GM12878 (cell line): ENCODE measurements at regions not wholly inside any gene's neighbourhood (a gene's known extent, or its start where the extent isn't known, plus 50 kb on each side); places are given as distances from the start of the nearest gene placed in this dataset.
"Not testable (repeated sequence)": the region's sequence is repeated elsewhere in the genome, so short reads cannot be mapped to it uniquely, and the experiment has no call there.

ENCODE experiments used
- ATAC-seq: fragments of 200-7000 bp; cut with Tn5 transposase; 3 replicates; pipeline ENCODE4 v1.9.1; 2020; ENCODE audit warnings: mild to moderate bottlenecking, moderate library complexity
- BruUV-seq: library from RNA; stranded (reverse); fragments of 400-500 nt; replicated peaks from 2 replicates; lab custom pipeline; 2021; lab: Mats Ljungman, UMichigan
- CTCF ChIA-PET: fragments of 300-600 bp; sonication (Branson Sonifier 250); formaldehyde crosslinking; extraction: SDS; loops from one replicate; lab custom pipeline; 2021; ENCODE audit warnings: inconsistent platforms; lab: Yijun Ruan, JAX
- POLR2A ChIA-PET: fragments of 350-600 bp; formaldehyde crosslinking; extraction: SDS; loops from one replicate; lab custom pipeline; 2021; ENCODE audit warnings: inconsistent platforms; lab: Charles Lee
- RAD21 ChIA-PET: fragments of 300-600 bp; sonication (Branson Sonifier 250); formaldehyde crosslinking; loops from one replicate; lab custom pipeline; 2023; ENCODE audit warnings: antibody characterized with exemption; ENCODE audit not compliant: unreplicated experiment; lab: Charles Lee
- SMC1A ChIA-PET: fragments of 300-600 bp; sonication (Branson Sonifier 250); formaldehyde crosslinking; loops from one replicate; lab custom pipeline; 2023; ENCODE audit not compliant: unreplicated experiment, uncharacterized antibody; lab: Charles Lee
- DNase-seq: peaks from one replicate; pipeline ENCODE4 v3.0.0-alpha.2; 2011; ENCODE audit warnings: low read depth, low spot score
- FAIRE-seq: peaks from 3 replicates; lab custom pipeline; 2011; peaks lifted over from hg19 to GRCh38; lab: Jason Lieb, UNC
- H2AFZ ChIP-seq: 2 replicates; pipeline ENCODE4 v1.6.0; 2011; ENCODE audit warnings: low read depth, low read length, control low read depth; ENCODE audit not compliant: control insufficient read depth
- H3K27ac ChIP-seq: 2 replicates; pipeline ENCODE4 v1.5.1; 2011; ENCODE audit warnings: control low read depth; ENCODE audit not compliant: control insufficient read depth, insufficient read depth
- H3K27me3 ChIP-seq, 2 experiments: replicated peaks in 1 of 2; 2 replicates each; pipeline versions ENCODE4 v1.6.0 to v1.6.1; 2011; ENCODE audit warnings: low read length in 1 of 2; ENCODE audit not compliant: control insufficient read depth in 2 of 2, insufficient read depth in 2 of 2
- H3K36me3 ChIP-seq, 2 experiments: 2 replicates each; pipeline ENCODE4 v1.5.1; 2011; ENCODE audit warnings: low read length in 1 of 2; ENCODE audit not compliant: control insufficient read depth in 2 of 2, insufficient read depth in 2 of 2
- H3K4me1 ChIP-seq: 2 replicates; pipeline ENCODE4 v1.6.1; 2011; ENCODE audit warnings: mild to moderate bottlenecking, low read length, moderate library complexity, mixed read lengths; ENCODE audit not compliant: control insufficient read depth, insufficient read depth
- H3K4me2 ChIP-seq: 2 replicates; pipeline ENCODE4 v1.6.0; 2011; ENCODE audit warnings: control low read depth; ENCODE audit not compliant: control insufficient read depth, insufficient read depth
- H3K4me3 ChIP-seq: fragments of 200-600 bp; sonication (generic); 2 replicates; pipeline ENCODE4 v1.5.1; 2016
- H3K79me2 ChIP-seq: 2 replicates; pipeline ENCODE4 v1.6.0; 2011; ENCODE audit warnings: low read length; ENCODE audit not compliant: control insufficient read depth, insufficient read depth
- H3K9ac ChIP-seq: 2 replicates; pipeline ENCODE4 v1.8.0; 2011; ENCODE audit warnings: low read length, control low read depth, mixed read lengths; ENCODE audit not compliant: control insufficient read depth, insufficient read depth
- H3K9me3 ChIP-seq: replicated peaks from 3 replicates; pipeline ENCODE4 v1.5.1; 2011; ENCODE audit warnings: mild to moderate bottlenecking, low read length; ENCODE audit not compliant: control insufficient read depth, insufficient read depth
- H4K20me1 ChIP-seq: 2 replicates; pipeline ENCODE4 v1.6.0; 2011; ENCODE audit not compliant: control insufficient read depth, insufficient read depth
- WGBS: methylation state at CpG from one replicate; pipeline ENCODE4 v1.1.6; 2016; ENCODE audit warnings: low lambda C conversion rate; ENCODE audit not compliant: insufficient replicate concordance, insufficient coverage; ENCODE audit errors: missing lambda C conversion rate; 5-methylcytosine and 5-hydroxymethylcytosine counted together
- in situ Hi-C: fragments of 300-500 bp; cut with MboI; formaldehyde crosslinking; loops from 9 replicates; pipeline ENCODE4 v1.14.3; 2018; ENCODE audit warnings: mixed read lengths
- intact Hi-C: fragments of 100-400 bp; cut with micrococcal nuclease; formaldehyde crosslinking; loops from one replicate; pipeline ENCODE4 v1.14.2; 2022; ENCODE audit not compliant: unreplicated experiment

- H3K4me1 ChIP-seq, H3K27me3 ChIP-seq, H3K27ac ChIP-seq, ATAC-seq, H2AFZ ChIP-seq, H4K20me1 ChIP-seq, H3K79me2 ChIP-seq, H3K9me3 ChIP-seq, POLR2A ChIA-PET, FAIRE-seq, H3K36me3 ChIP-seq, in situ Hi-C loops, H3K4me2 ChIP-seq, H3K9ac ChIP-seq, H3K4me3 ChIP-seq, CTCF ChIA-PET, DNase-seq, BruUV-seq, RAD21 ChIA-PET, SMC1A ChIA-PET, intact Hi-C loops: not testable (repeated sequence)
- 0% methylated on average over 2 of the region's 3 CpGs for WGBS
These were observed 3076.8 kb downstream of the RPIA start for GRCh38 chr2:91768301-91768700.

GRCh38 chr2:91768997-91769396, 3077.5 kb downstream of the RPIA start:
- H3K27me3 ChIP-seq, ATAC-seq, H2AFZ ChIP-seq, BruUV-seq, H3K9ac ChIP-seq, H3K27ac ChIP-seq, in situ Hi-C loops, H3K36me3 ChIP-seq, H4K20me1 ChIP-seq, H3K79me2 ChIP-seq, RAD21 ChIA-PET, POLR2A ChIA-PET, H3K4me2 ChIP-seq, SMC1A ChIA-PET, CTCF ChIA-PET, H3K4me1 ChIP-seq, H3K9me3 ChIP-seq, intact Hi-C loops, H3K4me3 ChIP-seq, DNase-seq, FAIRE-seq: not testable (repeated sequence)
- 27% methylated on average over 7 of the region's 9 CpGs for WGBS

GRCh38 chr2:91770046-91770575, 3078.6 kb downstream of the RPIA start:
- DNase-seq, H3K27me3 ChIP-seq, H3K79me2 ChIP-seq, FAIRE-seq, H3K4me2 ChIP-seq, H4K20me1 ChIP-seq, CTCF ChIA-PET, H3K27ac ChIP-seq, H3K9me3 ChIP-seq, POLR2A ChIA-PET, H3K9ac ChIP-seq, H3K4me1 ChIP-seq, H2AFZ ChIP-seq, in situ Hi-C loops, BruUV-seq, H3K36me3 ChIP-seq, intact Hi-C loops, ATAC-seq, SMC1A ChIA-PET, RAD21 ChIA-PET, H3K4me3 ChIP-seq: not testable (repeated sequence)
- WGBS, result 0% methylated on average over 2 of the region's 8 CpGs

- CTCF ChIA-PET, H3K4me2 ChIP-seq, ATAC-seq, H3K79me2 ChIP-seq, SMC1A ChIA-PET, intact Hi-C loops, H3K9me3 ChIP-seq, H3K27ac ChIP-seq, H3K36me3 ChIP-seq, RAD21 ChIA-PET, H3K27me3 ChIP-seq, DNase-seq, H4K20me1 ChIP-seq, in situ Hi-C loops, H3K4me1 ChIP-seq, FAIRE-seq, BruUV-seq, H3K4me3 ChIP-seq, POLR2A ChIA-PET, H3K9ac ChIP-seq, H2AFZ ChIP-seq: not testable (repeated sequence)
- WGBS, result 0% methylated on average over 4 of the region's 4 CpGs
These were observed 3080.1 kb downstream of the RPIA start for GRCh38 chr2:91771604-91772003.
